Activated gamma-delta T cell treated with Interleukin-2 at 50 U/mL for 16 hours (primary cell): ENCODE measurements at regions not wholly inside any gene's neighbourhood (a gene's known extent, or its start where the extent isn't known, plus 50 kb on each side); places are given as distances from the start of the nearest gene placed in this dataset.

Source experiments
- DNase-seq: peaks from one replicate; pipeline ENCODE4 v3.0.0-alpha.2; 2020

DNA sequence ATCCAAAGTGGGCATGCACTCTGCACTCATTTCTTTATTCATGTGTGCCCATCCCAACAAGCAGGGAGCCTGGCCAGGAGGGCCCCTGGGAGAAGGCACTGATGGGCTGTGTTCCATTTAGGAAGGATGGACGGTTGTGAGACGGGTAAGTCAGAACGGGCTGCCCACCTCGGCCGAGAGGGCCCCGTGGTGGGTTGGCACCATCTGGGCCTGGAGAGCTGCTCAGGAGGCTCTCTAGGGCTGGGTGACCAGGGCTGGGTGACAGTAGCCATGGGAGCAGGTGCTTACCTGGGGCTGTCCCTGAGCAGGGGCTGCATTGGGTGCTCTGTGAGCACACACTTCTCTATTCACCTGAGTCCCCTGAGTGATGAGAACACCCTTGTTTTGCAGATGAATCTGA, 129.3 kb upstream of the B3GAT1 start:
- DNase-seq = no peak

DNA sequence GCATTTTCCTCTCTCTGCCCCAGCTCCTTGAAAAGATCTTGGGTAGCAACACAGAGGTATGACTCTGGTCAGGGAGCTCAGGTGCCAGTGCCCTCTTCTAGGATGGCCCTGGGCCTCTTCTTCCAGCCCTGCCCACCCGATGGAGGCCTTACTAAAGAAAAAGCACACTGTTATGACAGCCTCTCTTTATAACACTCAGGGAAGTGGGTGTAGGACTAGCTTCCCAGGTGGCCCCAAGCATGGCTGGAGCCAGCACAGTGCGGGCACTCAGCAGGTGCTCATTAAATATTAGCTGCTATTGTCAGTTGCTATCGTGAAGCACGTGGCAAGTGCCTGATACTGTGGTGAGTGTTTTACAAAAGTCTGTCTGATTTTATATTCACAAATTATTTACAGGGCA, 127.2 kb upstream of the B3GAT1 start:
- DNase-seq = no peak

DNA sequence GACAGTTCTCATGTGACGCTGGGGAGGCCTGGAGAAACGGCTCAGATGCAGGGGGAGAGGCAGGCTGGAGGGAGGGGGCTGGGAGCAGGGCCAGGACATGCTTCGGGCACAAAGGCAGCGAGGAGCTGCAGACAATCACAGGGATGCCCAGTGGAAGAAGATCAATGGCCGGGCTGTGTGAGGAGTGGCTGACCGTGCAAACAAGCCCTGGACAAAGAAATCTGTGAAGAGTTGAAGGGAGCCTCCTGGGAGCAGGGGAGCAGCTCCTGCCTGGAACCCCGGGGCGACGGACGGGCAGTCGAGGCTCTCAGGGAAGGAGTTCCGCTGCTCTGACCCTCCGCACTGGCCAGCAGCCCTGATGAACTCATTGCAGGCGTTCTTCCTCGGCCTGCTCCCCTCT, 126.7 kb upstream of the B3GAT1 start:
- no peak for DNase-seq

DNA sequence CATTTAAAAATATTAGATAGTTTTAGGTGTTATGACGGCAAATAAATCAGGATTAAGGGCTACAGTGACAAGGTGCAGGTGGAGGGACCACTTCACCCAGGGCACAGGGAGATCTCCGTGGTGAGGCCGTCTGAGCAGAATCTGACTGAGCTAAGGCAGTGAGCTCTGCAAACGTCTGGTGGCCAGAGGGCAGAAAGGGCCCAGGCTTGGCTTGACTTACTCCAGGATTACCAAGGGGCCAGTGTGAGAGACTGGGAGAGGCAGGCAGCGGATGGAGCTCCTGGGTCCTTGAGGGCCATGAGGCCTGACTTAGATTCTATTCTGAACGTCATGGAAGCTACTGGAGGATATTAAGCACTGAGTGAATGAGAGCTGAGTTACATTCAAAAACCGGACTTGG, 125.9 kb upstream of the B3GAT1 start:
- no peak for DNase-seq

DNA sequence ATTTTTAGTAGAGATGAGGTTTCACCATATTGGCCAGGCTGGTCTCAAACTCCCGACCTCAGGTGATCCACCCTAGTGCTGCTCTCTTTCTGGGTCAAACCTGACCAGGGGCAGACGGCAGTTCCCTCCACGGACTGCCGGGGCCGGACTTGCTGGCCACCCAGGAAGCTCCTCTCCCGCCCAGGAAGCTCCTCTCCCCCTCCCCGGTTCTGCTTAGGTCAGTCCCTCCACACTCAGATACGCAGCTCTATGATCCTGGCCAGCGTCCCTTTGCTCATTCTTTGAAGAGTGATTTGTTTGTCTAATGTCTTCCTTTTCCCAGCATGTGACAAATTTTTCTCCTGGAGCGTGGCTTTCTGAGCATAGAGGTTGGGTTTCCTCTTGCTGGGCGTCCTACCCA, 125.3 kb upstream of the B3GAT1 start:
- DNase-seq = no peak

DNA sequence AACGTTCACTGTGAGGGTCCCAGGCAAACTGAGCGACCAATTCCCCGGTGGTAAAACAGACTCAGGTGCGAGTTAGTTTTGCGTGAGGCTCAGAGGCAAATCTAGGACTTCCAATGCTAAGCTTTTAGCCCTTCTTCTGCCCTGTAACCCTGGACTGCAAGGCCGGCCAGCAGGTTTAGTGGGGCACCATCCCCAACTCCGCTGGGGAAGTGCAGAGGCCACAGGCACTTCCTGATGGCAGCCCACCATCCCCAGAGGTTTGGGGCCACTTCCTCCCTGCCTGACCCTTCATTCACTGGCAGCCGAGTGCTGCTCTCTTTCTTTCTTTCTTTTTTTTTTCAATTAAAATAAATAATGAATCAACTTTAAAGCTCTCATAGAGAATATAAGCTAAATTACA, 124.6 kb upstream of the B3GAT1 start:
- no peak for DNase-seq

DNA sequence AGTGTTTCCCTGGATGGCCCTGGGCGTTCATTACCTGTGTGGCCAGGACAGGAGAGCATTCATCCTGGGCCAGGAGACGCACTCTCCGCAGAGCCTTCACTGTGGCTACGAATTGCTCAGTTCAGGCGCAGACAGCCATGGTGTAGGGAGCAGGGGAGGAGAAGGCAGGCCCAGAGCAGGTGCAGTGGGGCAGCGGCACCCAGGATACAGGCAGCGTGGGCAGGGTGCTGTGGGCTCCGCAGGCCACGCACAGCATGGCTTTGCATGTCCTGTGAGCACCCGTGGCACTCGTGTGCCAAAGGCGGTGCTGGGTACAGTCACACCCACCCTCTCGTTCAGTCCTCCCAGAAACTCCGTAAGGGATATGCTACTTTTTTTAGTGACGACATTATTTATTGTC, 124.2 kb upstream of the B3GAT1 start:
- no peak for DNase-seq

DNA sequence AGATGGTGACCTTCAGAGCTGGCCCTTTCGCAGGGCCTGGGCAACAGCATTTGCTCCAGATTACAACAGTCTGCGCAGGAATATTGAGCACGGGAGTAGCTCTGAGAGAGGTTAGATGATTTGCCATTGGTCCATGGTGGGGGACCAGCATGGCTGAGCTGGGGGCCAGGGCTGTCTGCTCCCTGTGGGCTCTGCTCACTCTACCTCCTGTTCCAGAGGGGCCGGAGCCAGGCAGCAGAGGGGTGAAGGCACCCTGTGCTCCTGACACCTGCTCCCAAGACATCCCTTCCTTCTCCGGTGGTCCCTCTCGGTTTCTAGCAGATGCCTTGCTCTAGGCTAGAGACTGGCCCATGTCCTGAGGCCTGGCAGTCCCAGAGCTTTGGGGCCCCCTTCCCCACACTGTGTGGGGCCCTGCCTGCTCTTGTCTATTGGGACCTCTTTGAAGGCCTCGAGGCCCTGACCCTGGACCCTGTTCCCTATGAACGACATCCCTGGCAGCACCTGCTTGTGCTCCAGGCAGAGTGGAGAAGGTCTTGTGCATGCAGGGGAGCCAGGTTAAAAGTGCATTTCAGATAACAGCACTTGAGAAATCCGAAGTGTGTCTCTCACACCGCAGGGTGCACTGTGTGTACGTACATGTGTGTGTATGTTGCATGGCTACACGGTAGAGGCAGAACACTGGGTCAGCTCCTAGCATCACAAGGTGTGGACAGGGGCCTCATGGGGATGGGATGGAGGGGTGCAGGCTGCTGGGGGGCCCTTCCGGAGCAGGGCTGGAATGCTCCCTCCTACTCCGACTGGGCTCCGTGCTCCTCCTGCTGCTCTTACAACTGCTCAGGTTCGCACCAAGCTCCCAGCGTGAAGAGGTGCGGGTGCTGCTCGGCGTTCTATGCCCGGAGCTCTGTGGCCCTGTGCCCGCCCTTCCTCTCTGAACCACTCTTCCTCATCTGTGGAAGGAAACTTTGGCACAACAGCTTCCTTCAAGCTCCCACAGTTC, 123.3 kb upstream of the B3GAT1 start:
- DNase-seq = no peak

DNA sequence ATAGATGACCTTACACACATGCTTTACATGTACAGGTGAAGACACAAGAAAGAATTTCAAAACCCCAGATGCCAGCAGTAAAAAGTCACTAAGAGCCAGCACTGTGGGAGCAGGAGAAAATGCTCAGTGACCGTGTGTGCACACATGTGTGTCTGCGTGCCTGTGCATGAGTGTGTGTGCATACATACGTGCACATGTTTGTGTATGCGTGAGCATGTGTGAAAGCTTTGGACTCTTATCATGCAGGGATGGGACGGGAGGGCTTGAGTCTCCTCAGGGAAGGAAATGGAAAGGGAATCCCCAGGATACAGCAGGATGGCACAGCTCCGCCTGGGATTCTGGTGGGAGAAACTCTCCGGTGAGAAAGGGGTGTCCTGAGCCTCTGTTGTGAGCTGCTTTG, 121.5 kb upstream of the B3GAT1 start:
- DNase-seq = no peak

DNA sequence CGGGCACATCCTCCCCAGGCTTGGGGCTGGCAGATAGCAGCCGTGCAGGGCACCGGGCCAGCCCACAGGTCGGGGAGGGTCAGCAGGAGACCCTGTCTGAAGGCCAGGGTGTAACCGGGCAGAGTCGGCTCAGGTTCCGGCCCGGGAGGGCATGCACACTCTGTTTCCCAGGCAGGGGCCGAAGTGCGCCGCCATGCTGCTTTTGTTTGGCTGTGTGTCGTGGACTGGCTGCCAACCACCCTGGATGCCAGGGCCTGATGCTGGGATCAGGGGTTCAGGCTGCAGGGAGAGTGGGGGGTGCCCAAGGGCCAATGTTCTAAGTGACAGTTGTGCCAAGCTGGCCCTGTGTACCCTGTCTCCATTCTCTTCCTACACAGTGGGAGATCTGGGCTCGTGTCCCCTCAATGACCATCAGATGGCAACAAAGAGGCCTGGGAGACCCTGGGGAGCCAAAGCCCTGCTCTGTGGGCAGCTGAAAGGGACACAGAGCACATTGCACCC, 120.9 kb upstream of the B3GAT1 start:
- no peak for DNase-seq

DNA sequence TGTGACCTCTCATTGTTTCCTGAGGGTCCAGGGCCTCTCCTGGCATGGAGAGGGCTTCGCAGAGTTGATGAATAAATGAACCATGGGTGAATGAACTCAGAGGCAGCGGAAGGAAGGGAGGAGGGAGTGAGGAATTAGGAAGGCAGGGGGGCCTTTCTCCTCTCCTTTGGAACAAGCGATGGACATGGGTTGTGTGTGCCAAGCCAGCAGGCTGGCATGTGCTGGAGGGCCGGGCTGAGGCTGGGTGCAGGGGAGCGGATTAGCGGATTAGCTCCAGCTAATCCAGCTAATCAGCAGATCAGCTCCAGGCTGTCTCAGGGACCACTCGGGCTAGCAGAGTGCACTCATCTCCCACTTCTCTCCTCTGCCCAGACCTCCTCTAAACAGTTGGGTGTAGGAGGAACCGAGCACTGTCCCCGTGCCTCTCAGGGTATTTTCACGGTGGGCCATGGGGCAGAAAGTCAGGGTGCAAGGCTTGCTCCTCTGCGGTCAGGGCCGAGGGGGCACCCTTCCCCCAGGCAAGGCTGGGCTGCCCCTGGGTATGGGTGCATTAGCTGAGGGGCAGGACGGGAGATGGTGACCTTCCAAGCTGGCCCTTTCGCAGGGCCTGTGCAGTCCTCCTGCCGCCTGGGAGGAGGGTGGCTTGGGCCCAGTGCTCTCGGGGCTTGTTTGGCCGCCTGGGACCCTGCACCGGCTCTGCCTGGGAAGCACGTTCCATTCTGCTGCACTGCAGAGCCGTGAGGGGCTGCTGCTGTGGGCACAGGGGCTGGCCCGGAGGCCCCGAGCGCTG, 120.3 kb upstream of the B3GAT1 start:
- no peak for DNase-seq

DNA sequence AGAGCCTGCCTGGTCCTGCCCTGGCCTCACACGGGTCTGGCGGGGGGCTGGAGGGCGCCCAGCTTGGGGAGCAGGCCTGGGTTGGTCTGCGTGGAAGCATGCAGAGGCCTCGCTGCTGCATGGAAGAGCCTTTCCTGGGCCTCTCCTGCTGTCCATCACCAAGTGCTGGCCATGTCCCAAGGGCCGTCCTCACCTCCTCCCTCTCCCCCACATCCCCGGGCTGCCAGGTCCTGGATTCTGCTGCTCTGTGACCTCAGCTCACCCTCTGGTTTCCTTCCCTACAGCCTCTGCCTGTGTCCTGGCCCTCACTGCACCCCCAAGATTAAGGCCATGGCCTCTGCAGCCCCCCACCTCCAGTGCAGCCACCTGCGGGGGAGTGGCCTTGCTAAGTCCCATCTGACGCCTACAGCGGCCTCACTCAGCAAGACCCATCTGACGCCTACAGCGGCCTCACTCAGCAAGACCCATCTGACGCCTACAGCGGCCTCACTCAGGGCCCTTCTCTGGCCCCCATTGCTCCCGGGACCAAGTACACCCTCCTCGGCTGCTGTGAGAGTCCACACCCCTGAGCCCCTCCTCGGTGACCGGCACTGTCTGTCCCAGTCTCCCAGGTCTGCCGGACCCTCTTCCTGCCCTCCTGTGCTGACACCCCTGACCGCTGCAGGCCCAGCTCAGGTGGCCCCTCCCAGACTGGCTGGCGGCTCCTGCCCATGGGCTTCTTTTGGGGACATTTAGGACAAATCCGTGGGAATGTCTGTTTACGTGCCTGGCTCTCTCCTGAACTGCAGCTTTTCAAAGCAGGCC, 119.5 kb upstream of the B3GAT1 start:
- no peak for DNase-seq

DNA sequence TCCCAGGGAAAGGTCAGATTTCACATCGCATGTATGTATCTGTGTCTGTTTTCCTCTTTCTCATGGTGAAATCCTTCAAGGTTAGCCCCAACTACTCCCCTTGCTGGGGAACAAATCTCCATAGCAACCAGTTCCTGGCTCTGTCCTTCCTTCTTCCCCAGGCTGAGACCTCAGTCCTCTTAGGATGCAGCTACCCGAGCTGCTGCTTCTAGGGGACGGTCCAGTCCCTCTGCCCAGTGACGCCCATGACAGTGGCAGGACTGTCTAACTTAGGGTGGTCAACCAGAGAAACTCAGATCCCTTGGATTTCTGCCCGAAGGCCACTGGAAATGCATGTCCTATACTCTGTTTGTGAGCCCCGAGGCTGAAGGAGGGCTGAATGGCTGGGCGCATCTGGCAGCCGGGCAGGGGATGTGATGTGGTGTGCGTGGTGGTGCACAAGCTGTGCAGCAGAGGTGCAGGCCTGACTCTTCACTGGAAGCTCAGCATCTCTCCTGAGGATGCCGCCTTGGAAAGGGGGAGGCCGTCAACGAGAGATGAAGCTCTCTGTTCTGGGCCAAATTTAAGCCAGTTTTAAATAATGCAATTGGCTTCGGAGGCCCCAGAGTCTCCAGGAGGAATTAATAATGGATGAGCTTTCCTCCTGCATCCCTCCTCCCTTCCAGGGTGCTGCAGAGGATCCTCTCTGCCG, 118.7 kb upstream of the B3GAT1 start:
- DNase-seq = no peak

DNA sequence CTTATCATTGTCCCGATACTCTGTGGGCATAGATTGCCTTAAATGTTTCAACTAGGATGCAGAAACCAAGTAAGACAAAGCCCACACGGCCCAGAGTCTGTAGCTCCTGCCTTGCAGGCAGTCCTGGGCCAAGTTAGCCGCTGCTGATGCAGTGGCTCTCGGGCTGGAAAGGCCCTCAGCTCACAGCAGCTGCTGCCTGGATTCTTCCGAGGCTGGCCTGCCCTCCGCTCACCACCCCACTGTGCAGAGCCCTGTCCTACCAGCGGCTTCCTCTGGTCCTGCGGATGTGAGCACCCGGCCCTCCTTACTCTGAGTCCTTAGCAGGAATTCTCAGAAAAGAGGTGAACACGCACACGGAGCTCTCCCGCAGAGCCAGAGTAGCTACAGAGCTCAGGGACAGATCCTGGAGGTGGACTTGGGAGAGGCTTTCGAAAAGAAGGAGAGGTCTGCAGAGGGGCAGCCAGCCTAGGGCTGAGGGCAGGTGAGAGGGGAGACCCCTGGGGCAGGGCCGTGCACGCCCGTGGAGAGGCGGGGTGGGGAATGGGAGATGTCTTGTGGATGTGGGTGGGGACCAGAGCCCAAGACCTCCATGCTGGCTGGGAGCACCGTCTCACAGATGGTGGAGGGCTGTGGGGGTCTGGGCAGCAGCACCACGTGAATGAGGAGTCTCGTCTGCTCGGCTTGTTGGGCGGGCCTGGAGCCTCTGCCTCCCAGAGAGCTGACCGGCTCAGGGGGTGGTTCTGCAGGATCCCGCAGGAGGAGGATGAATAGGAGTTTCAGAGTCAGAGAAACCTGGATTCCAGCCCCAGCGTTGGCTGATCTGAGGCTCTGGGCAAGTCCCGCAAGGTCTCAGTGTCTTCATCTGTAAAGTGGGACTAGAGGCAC, 117.4 kb upstream of the B3GAT1 start:
- DNase-seq = no peak

DNA sequence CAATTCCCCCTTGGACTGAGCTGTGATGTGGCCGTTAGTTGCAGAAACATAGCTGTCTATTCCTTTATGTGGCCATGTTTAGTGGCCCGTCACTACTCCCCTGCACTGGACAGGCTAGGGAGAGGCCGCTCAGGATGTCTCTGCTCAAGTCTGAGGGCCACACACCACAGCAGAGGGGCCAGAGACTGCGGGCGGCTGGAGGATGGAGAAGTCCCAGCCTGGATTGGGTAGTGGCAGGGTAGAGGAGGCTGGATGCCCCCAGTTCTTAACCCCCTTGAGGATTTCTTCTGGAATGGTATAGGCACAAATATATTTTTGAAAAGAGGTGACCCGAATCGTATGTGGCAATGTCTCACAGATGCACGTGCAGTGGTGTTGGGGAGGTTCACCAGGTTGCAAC, 116.4 kb upstream of the B3GAT1 start:
- no peak for DNase-seq

DNA sequence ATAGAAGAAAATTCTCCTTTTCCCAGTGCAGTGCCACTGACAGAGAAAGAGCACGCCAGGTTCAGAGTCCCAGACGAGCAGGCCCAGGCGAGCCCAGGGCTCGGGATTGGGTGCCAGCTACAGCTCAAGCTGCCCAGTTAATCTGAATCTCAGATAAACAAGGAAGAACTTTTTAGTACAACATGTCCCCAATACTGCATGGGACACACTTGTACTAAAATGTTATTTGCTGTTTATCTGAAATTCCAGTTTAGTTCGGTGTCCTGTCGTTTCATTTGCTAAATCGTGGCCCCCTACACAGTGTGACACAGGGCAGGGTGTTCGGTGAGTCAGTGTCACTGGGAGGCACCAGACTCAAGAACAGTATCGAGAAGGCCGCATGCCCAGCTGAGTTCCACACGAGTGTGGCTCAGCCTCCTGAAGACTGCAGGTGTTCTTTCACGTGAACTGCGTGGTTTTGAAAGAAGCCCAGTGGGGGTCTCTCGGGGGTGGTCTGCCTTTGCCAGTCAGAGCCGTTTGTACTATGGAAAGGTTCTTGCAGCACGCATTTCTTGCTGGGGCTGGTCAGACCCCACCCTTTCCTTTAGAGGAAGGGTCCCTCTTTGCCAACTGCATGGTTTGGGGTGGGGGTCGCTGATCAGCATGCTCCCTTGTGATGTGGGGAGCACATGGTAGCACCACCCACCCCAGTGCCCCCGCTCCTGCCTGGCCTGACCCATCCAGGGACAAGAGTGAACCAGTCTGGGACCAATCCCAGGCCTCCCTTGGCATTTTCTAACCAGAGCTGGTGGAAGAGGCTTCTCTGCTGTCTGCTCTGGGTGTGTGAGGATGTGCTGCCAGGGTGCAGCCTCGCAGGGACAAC, 115.6 kb upstream of the B3GAT1 start:
- DNase-seq = no peak

DNA sequence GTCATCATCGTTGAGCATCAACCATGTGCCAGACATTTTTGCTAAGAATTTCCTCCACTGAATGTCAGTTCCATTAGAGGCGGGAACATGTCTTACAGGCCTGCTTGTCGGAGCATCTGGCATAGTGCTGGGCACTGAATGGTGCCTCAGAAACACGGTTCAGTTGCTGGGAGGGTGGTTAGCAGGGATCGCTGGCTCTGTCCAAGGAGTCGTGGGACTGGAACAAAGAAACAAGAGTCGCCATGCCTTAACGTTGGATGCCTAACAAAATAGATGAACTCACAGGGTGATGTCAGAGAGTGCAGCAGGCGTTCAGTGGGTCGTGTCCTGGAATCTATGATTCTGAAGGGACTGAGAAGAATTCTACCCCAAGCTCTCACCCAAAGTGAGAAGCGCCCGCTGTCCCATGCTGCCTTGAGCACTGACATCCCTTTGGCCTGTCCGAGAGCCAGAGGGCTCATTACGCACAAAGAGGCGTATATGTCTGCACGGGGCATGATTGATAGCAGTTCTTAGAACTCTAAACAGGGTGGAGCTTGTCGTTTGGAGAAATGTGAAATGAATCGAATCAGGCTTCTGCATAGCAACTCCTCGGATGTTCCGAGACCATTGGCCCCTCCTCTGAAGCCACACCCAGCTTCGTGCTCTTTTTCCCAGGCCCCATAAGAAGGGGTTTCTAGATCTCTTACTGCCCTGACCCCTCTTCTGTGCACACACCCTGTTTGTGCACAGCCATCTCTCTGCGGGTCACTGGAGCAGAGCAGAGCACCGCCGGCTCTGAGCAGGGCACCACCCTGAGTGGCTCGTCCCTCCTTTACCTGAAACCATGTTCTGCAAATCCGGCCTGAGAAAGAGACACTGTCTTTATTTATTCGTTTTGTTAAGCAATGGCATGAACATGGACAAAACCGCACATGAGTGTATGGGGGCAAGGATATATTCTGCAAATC, 113.1 kb upstream of the B3GAT1 start:
- DNase-seq = no peak

DNA sequence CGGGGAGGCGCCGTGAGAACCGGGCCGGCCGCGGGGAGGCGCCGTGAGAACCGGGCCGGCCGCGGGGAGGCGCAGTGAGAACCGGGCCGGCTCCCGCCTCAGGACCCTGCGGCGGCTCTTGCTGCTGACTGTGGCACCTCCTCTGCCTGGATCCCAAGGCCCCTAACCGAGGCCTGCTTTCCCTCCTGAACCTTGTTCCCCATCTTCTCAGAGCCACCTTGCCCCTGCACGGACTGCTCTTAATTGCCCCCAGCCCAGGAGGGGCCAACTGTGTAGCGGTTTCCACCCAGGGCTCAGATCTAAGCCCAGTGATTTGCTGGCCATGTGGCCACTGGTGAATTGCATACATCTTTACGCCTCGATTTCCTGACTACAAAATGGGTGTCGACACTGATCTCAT, 112.2 kb upstream of the B3GAT1 start:
- DNase-seq = no peak
